ENCODE measurements at regions not wholly inside any gene's neighbourhood (a gene's known extent, or its start where the extent isn't known, plus 50 kb on each side); places are given as distances from the start of the nearest gene placed in this dataset.

DNA sequence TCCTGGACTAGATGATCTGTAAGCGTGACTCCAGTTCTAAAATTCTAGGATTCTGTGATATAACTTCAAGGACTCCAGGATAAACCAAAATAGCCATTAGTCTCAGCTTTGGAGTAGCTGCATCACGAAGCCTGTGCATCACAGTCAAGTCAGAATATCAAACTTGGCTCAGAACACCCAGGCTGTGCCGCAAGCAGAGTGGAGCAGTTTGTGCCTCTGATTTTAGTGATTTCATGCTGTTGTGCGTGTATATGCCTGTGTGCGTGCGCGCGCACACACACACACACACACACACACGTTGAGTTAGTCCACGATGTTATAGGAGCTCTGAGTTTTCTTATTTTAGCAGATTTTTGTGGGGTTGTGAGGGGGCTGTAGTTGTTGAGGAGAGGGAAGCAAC is 356.6 kb upstream of the KCNH8 start:
- Histone ChIP-seq H3K9ac (ENCODE audit: low read length) (no peak overlapping the region), H3K27ac (ENCODE audit: low read depth, low read length) (no peak overlapping the region), H3K36me3 (ENCODE audit: control insufficient read depth, insufficient read depth, low read length) (no peaks in the 10 kb centered on the region), H3K27me3 (ENCODE audit: control insufficient read depth, insufficient read depth, low read length) (no peaks in the 10 kb centered on the region), H3K4me1 (ENCODE audit: control insufficient read depth, insufficient read depth, low read length) (no peaks in the 10 kb centered on the region), H3K4me3 (ENCODE audit: low read depth, low read length) (no peak overlapping the region), H3K9me3 (ENCODE audit: control insufficient read depth, insufficient read depth, low read depth, low read length) (no peaks in the 10 kb centered on the region)

DNA sequence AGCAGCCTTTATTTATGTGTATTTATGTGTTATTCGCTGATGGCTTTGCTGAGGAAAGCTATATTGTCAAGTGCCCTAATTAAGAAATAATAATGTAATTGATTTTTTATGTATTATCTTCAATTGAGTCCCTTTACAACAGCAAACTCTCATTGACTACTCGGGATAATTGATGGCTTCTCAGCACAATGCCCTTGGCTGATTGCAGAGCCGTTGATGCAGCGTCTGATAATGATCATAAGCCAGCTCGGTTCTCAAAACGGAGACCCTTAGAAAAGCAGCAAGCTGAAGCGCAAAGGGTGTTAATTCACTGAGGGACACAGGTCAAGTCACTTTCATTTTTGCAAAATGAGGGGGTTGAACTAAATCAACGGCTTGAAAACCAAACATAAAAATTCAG is 357.1 kb upstream of the KCNH8 start:
- Histone ChIP-seq H3K9ac (ENCODE audit: low read length) (no peak overlapping the region), H3K27me3 (ENCODE audit: control insufficient read depth, insufficient read depth, low read length) (no peaks in the 10 kb centered on the region), H3K9me3 (ENCODE audit: control insufficient read depth, insufficient read depth, low read depth, low read length) (no peaks in the 10 kb centered on the region), H3K27ac (ENCODE audit: low read depth, low read length) (no peak overlapping the region), H3K4me3 (ENCODE audit: low read depth, low read length) (no peak overlapping the region), H3K36me3 (ENCODE audit: control insufficient read depth, insufficient read depth, low read length) (no peaks in the 10 kb centered on the region), H3K4me1 (ENCODE audit: control insufficient read depth, insufficient read depth, low read length) (no peaks in the 10 kb centered on the region)

DNA sequence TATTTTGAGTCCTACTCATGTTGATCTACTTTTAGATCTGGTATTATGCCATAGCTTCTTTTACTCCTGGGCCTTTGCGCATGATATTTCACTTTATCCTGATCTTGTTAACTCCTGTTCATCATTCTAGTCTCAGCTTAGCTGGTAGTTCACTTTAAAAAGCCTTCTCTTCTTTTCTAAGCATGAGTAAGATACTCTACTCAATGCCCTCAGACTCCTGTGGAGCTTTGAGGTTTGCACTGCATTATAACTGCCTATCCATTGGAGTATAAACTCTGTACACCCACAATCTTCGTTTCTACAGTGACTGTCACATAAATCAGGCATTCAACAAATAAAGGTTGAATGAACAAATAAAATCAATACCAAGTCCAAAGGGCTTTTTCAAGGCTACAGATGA is 357.9 kb upstream of the KCNH8 start:
- H3K36me3 ChIP-seq (ENCODE audit: control insufficient read depth, insufficient read depth, low read length): no peaks in the 10 kb centered on the region
- H3K9me3 ChIP-seq (ENCODE audit: control insufficient read depth, insufficient read depth, low read depth, low read length): no peaks in the 10 kb centered on the region
- no peak overlapping the region for H3K4me3 ChIP-seq (ENCODE audit: low read depth, low read length)
- H3K9ac ChIP-seq (ENCODE audit: low read length): no peak overlapping the region
- no peaks in the 10 kb centered on the region for H3K4me1 ChIP-seq (ENCODE audit: control insufficient read depth, insufficient read depth, low read length)
- H3K27me3 ChIP-seq (ENCODE audit: control insufficient read depth, insufficient read depth, low read length): no peaks in the 10 kb centered on the region
- H3K27ac ChIP-seq (ENCODE audit: low read depth, low read length): no peak overlapping the region

DNA sequence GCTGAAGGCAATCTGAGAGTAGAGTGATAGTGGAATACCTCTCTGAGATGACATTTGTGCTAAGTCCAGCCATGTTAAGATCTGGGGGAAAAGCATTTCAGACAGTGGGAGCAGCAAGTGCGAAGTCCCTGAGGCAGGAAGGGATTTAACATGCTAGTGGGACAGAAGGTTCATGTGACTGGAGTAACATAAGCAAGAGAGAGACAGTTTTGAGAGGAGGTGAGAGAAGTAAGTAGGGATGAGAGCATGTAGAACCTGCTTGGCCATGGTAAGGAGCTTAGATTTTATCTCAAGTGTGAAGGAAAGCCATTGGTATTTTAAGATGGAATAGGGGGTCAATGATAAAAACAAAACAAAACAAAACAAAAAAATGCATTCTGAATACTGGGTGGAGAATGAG is 358.6 kb upstream of the KCNH8 start:
- Histone ChIP-seq H3K36me3 (ENCODE audit: control insufficient read depth, insufficient read depth, low read length) (no peaks in the 10 kb centered on the region), H3K9ac (ENCODE audit: low read length) (no peak overlapping the region), H3K4me3 (ENCODE audit: low read depth, low read length) (no peak overlapping the region), H3K9me3 (ENCODE audit: control insufficient read depth, insufficient read depth, low read depth, low read length) (no peaks in the 10 kb centered on the region), H3K4me1 (ENCODE audit: control insufficient read depth, insufficient read depth, low read length) (no peaks in the 10 kb centered on the region), H3K27me3 (ENCODE audit: control insufficient read depth, insufficient read depth, low read length) (no peaks in the 10 kb centered on the region), H3K27ac (ENCODE audit: low read depth, low read length) (no peak overlapping the region)

DNA sequence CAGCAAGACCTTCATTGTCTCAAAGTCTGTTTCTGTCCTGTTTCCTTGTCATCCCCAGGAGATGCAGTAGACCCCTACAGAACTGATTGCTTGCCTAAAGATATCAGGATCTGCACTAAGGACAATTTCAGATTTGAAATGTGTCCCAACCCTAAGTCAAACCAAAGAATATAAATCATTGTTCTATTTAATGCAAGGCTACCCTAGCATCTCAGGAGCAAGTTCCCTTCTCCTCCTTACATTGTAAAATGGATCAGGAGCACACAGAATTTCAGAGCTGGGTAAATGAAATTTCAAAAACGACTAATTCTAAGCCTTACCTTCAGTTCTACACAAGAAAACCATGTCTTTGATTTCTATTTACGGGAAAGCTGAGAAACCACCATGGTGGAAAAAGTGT is 360.9 kb upstream of the KCNH8 start:
- Histone ChIP-seq H3K9me3 (ENCODE audit: control insufficient read depth, insufficient read depth, low read depth, low read length) (no peaks in the 10 kb centered on the region), H3K4me3 (ENCODE audit: low read depth, low read length) (no peak overlapping the region), H3K27ac (ENCODE audit: low read depth, low read length) (no peak overlapping the region), H3K27me3 (ENCODE audit: control insufficient read depth, insufficient read depth, low read length) (no peaks in the 10 kb centered on the region), H3K36me3 (ENCODE audit: control insufficient read depth, insufficient read depth, low read length) (no peaks in the 10 kb centered on the region), H3K9ac (ENCODE audit: low read length) (no peak overlapping the region), H3K4me1 (ENCODE audit: control insufficient read depth, insufficient read depth, low read length) (no peaks in the 10 kb centered on the region)

DNA sequence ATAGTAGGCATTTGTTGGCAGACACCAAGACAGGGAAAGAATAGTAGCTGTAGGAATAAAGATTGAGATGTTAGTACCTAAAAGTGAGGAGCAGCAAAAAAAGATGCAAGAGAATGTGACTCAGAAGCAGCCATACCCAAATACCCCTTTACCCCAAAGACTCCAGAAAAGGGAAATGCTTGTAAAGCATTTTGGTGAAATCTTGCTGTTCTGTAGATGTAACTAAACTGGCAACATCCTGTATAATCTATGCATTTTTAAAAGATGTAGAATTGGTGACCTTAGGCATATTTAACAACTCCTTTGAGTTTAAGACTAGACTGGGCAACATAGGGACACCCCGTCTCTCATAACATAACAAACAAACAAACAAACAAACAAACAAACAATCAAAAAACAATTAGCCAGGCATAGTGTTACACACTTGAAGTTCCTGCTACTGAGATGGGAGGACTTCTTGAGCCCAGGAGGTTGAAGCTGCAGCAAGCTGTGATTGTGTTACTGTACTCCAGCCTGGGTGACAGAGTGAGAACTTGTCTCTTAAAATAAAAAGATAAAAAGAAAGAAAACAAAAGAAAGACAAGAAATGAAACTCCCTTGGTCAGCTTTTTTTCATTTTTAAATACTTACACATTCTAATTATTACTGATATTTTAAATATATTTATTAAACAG is 361.5 kb upstream of the KCNH8 start:
- Histone ChIP-seq H3K36me3 (ENCODE audit: control insufficient read depth, insufficient read depth, low read length) (no peaks in the 10 kb centered on the region), H3K4me3 (ENCODE audit: low read depth, low read length) (no peak overlapping the region), H3K27ac (ENCODE audit: low read depth, low read length) (no peak overlapping the region), H3K4me1 (ENCODE audit: control insufficient read depth, insufficient read depth, low read length) (no peaks in the 10 kb centered on the region), H3K9me3 (ENCODE audit: control insufficient read depth, insufficient read depth, low read depth, low read length) (no peaks in the 10 kb centered on the region), H3K27me3 (ENCODE audit: control insufficient read depth, insufficient read depth, low read length) (no peaks in the 10 kb centered on the region), H3K9ac (ENCODE audit: low read length) (no peak overlapping the region)

DNA sequence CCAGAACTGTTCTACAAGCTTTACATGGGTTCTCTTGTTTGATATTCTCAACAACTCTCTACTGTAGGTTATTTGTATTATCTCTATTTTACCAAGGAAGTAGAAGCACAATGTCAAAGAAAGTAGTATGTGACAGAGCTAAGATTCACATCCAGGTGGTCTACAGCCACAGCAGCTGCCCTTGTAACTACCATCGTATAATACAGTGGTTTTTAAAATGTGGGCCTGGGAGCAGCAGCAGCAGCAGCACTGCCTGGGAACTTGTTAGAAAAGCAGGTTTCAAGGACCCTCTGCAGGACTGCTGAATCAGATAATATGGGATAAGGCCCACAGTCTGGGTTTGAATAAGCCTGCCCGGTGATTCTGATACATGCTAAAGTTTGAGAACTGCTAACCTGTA is 357.1 kb upstream of the SATB1 start:
- Histone ChIP-seq H3K9ac (ENCODE audit: low read length) (no peak overlapping the region), H3K4me3 (ENCODE audit: low read depth, low read length) (no peak overlapping the region), H3K9me3 (ENCODE audit: control insufficient read depth, insufficient read depth, low read depth, low read length) (no peaks in the 10 kb centered on the region), H3K27ac (ENCODE audit: low read depth, low read length) (no peak overlapping the region), H3K36me3 (ENCODE audit: control insufficient read depth, insufficient read depth, low read length) (no peaks in the 10 kb centered on the region), H3K4me1 (ENCODE audit: control insufficient read depth, insufficient read depth, low read length) (no peaks in the 10 kb centered on the region), H3K27me3 (ENCODE audit: control insufficient read depth, insufficient read depth, low read length) (no peaks in the 10 kb centered on the region)

DNA sequence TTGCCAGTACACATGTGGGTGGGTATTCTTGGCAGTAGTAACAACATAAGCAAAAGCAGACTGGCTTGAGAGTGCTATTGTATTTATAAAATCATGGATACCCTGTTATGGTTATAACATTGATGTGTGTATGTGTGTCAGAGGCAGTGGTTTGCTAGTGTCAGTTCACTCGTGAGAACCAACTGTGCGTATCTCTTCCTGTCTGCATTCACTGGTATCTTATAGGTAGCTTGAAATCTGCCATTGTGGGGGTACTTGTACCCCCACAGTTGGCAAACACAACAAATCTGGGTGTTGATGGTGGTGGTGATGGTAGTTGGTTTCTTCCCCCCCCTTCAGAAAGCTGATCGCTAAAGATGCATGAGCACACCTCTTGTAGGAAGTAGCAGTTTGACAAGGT is 355.8 kb upstream of the SATB1 start:
- Histone ChIP-seq H3K4me1 (ENCODE audit: control insufficient read depth, insufficient read depth, low read length) (no peaks in the 10 kb centered on the region), H3K9ac (ENCODE audit: low read length) (no peak overlapping the region), H3K9me3 (ENCODE audit: control insufficient read depth, insufficient read depth, low read depth, low read length) (no peaks in the 10 kb centered on the region), H3K27ac (ENCODE audit: low read depth, low read length) (no peak overlapping the region), H3K27me3 (ENCODE audit: control insufficient read depth, insufficient read depth, low read length) (no peaks in the 10 kb centered on the region), H3K36me3 (ENCODE audit: control insufficient read depth, insufficient read depth, low read length) (no peaks in the 10 kb centered on the region), H3K4me3 (ENCODE audit: low read depth, low read length) (no peak overlapping the region)

DNA sequence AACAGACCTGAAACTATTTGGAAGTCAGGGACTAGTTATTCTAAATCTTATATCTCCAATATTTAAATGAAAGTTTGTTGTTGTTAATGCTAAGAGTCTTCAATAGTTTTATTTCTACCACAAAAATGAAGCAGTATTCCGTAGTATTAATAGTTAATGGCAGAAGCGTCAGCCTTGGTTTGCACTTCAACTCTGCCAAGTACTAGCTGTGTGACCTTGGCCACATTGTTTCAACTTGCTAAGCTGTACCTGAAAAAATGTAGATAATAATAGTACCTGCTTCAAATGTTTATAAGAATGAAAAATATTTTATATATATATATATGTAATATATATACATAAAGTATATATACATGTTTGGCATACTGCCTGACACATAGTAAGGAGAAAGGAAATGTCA is 354.6 kb upstream of the SATB1 start:
- no peak overlapping the region for H3K4me3 ChIP-seq (ENCODE audit: low read depth, low read length)
- no peaks in the 10 kb centered on the region for H3K27me3 ChIP-seq (ENCODE audit: control insufficient read depth, insufficient read depth, low read length)
- no peak overlapping the region for H3K27ac ChIP-seq (ENCODE audit: low read depth, low read length)
- H3K9ac ChIP-seq (ENCODE audit: low read length): no peak overlapping the region
- no peaks in the 10 kb centered on the region for H3K9me3 ChIP-seq (ENCODE audit: control insufficient read depth, insufficient read depth, low read depth, low read length)
- no peaks in the 10 kb centered on the region for H3K36me3 ChIP-seq (ENCODE audit: control insufficient read depth, insufficient read depth, low read length)
- H3K4me1 ChIP-seq (ENCODE audit: control insufficient read depth, insufficient read depth, low read length): no peaks in the 10 kb centered on the region

DNA sequence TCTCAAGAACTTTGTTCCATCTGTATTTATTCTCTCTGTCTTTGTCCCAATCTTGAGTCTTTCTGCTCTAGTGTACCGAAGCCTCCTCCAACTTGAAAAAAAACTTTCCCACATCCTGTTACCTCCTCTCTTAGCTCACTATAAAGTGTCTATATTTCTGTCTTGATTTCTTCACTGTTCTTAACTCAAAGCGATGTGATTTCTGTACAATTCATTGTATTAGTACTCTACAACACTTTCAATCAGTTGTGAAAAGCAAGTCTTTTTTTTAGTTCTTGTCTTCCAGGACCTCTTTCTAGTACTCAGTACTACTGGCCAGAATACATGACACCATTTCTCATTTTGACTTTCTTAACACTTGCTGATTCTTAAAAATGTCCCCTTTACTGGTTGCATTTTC is 353.5 kb upstream of the SATB1 start:
- Histone ChIP-seq H3K36me3 (ENCODE audit: control insufficient read depth, insufficient read depth, low read length) (no peaks in the 10 kb centered on the region), H3K27me3 (ENCODE audit: control insufficient read depth, insufficient read depth, low read length) (no peaks in the 10 kb centered on the region), H3K4me1 (ENCODE audit: control insufficient read depth, insufficient read depth, low read length) (peaks cover 6% of the 10 kb centered on the region; the same call in 1 of the 2 replicates), H3K9me3 (ENCODE audit: control insufficient read depth, insufficient read depth, low read depth, low read length) (no peaks in the 10 kb centered on the region), H3K4me3 (ENCODE audit: low read depth, low read length) (no peak overlapping the region), H3K9ac (ENCODE audit: low read length) (no peak overlapping the region), H3K27ac (ENCODE audit: low read depth, low read length) (no peak overlapping the region)

DNA sequence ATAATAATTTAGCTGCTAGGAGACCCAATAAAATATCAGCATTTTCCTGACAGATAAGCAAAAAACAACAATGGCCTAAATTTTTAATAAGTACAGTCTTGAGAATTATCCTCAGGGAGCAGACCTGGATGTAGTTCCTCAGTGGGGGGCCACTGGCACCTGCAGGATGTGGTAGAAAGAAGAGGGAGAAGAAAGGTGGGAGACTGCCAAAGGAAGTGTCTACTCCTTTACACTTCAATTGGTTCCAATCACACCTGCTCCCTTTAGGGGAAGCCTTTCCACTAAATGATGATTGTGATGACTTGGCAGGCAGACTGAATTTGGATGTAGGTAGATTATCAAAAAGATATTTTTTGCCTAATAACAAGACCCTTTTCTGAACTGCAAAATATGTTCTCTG is 353.0 kb upstream of the SATB1 start:
- H3K9ac ChIP-seq (ENCODE audit: low read length): no peak overlapping the region

DNA sequence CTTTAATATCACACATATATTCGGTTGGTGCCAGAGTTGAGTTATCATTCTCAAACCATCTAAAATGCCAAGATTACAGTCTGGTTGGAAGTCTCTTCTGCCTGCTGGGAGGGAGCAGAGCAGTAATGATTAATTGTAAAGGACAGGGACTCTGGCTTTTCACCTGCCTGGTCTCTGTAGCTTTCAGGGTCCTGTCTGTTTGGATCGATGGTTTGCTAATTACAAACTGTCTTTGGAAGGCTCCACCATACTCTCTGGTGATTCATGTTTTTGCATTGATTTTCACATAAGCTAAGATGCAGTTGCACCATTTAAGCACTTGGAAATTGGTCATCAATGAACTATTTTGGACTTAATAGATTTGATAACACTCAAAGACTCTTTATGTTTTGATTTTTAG is 350.4 kb upstream of the SATB1 start:
- Histone ChIP-seq H3K36me3 (ENCODE audit: control insufficient read depth, insufficient read depth, low read length) (no peaks in the 10 kb centered on the region), H3K27me3 (ENCODE audit: control insufficient read depth, insufficient read depth, low read length) (no peaks in the 10 kb centered on the region), H3K9me3 (ENCODE audit: control insufficient read depth, insufficient read depth, low read depth, low read length) (no peaks in the 10 kb centered on the region), H3K4me1 (ENCODE audit: control insufficient read depth, insufficient read depth, low read length) (peaks cover 6% of the 10 kb centered on the region; the same call in 1 of the 2 replicates), H3K4me3 (ENCODE audit: low read depth, low read length) (no peak overlapping the region), H3K9ac (ENCODE audit: low read length) (no peak overlapping the region), H3K27ac (ENCODE audit: low read depth, low read length) (no peak overlapping the region)

More for the DNA sequence above, 353.0 kb upstream of the SATB1 start:
- no peak overlapping the region for H3K27ac ChIP-seq (ENCODE audit: low read depth, low read length)
- no peaks in the 10 kb centered on the region for H3K9me3 ChIP-seq (ENCODE audit: control insufficient read depth, insufficient read depth, low read depth, low read length)
- no peaks in the 10 kb centered on the region for H3K36me3 ChIP-seq (ENCODE audit: control insufficient read depth, insufficient read depth, low read length)
- no peak overlapping the region for H3K4me3 ChIP-seq (ENCODE audit: low read depth, low read length)
- H3K27me3 ChIP-seq (ENCODE audit: control insufficient read depth, insufficient read depth, low read length): no peaks in the 10 kb centered on the region
- peaks cover 6% of the 10 kb centered on the region; the same call in 1 of the 2 replicates for H3K4me1 ChIP-seq (ENCODE audit: control insufficient read depth, insufficient read depth, low read length)

Measured in HUES6 (cell line).